ENCODE measurements at regions not wholly inside any gene's neighbourhood (a gene's known extent, or its start where the extent isn't known, plus 50 kb on each side); places are given as distances from the start of the nearest gene placed in this dataset.
A peak's percentile ranks its signal among the peaks of the same experiment; 100 is the strongest.

- Mint-ChIP-seq H3K4me1 (no peaks in the 10 kb centered on the region; the same call in 2 of the 3 replicates), H3K4me3 (no peak overlapping the region)
- H3K4me3 ChIP-seq: no peak overlapping the region
These were observed 64.0 kb upstream of the SEMA3A start for GRCh38 chr7:84258628-84259027.

More at GRCh38 chr7:84258628-84259027, 64.0 kb upstream of the SEMA3A start:
- Mint-ChIP-seq H3K9me3 (peaks cover 4% of the 10 kb centered on the region; the same call in 1 of the 3 replicates), H3K27me3 (ENCODE audit: insufficient read depth, low read depth, poor library complexity) (no peaks in the 10 kb centered on the region), H3K36me3 (ENCODE audit: low read depth) (peaks cover 4% of the 10 kb centered on the region; the same call in 1 of the 3 replicates), H3K27ac (peak overlapping the region; percentile 68; the same call in 1 of the 2 replicates)
- H4K20me1 ChIP-seq (replicated peaks; ENCODE audit: insufficient read depth): no peaks in the 10 kb centered on the region
- no peaks in the 10 kb centered on the region for H3K36me3 ChIP-seq (ENCODE audit: insufficient read depth)
- no peaks in the 10 kb centered on the region for H3F3A ChIP-seq (replicated peaks; ENCODE audit: low read depth)
- H3K4me2 ChIP-seq: no peak overlapping the region
- no peak for ATAC-seq
- H3K4me1 ChIP-seq (ENCODE audit: insufficient read depth): no peaks in the 10 kb centered on the region
- no peak for DNase-seq (ENCODE audit: low spot score)
- no peak overlapping the region for H2AFZ ChIP-seq
- H3K9me2 ChIP-seq (ENCODE audit: insufficient read depth): no peaks in the 10 kb centered on the region
- H3K27me3 ChIP-seq (ENCODE audit: insufficient read depth): no peaks in the 10 kb centered on the region
- TF ChIP-seq ZNF114 (CRISPR knock-in tag; IDR thresholded peaks at IDR 0.05) (no peak), ETS1 (IDR thresholded peaks at IDR 0.05) (no peak), STAT1 (IDR thresholded peaks at IDR 0.05; ENCODE audit: unreplicated experiment) (no peak), EZH2 (IDR thresholded peaks at IDR 0.05; ENCODE audit: low read depth, unreplicated experiment) (no peak), ZNF331 (CRISPR knock-in tag; IDR thresholded peaks at IDR 0.05; ENCODE audit: low read depth) (no peak), EZH2phosphoT487 (IDR thresholded peaks at IDR 0.05; ENCODE audit: unreplicated experiment) (no peak), CREB1 (CRISPR knock-in tag; IDR thresholded peaks at IDR 0.05; ENCODE audit: low read depth) (no peak), REST (IDR thresholded peaks at IDR 0.05; ENCODE audit: unreplicated experiment) (no peak), ZNF462 (CRISPR knock-in tag; IDR thresholded peaks at IDR 0.05) (no peak), JUNB (IDR thresholded peaks at IDR 0.05; ENCODE audit: unreplicated experiment) (no peak), NANOG (IDR thresholded peaks at IDR 0.05; ENCODE audit: borderline replicate concordance) (no peak), CTCF (conservative IDR thresholded peaks at IDR 0.05; ENCODE audit: low read depth in 2 of 2) (no peak), POLR2AphosphoS5 (IDR thresholded peaks at IDR 0.05; ENCODE audit: low read depth) (no peak)
- no peaks in the 10 kb centered on the region for H3K79me2 ChIP-seq (replicated peaks; ENCODE audit: insufficient read depth)
- no peak overlapping the region for H3K27ac ChIP-seq (ENCODE audit: low read depth)

All from GM23338 (cell line).